NCI-H2196 (cell line): ENCODE measurements at regions not wholly inside any gene's neighbourhood (a gene's known extent, or its start where the extent isn't known, plus 50 kb on each side); places are given as distances from the start of the nearest gene placed in this dataset.
"Not testable (repeated sequence)": the region's sequence is repeated elsewhere in the genome, so short reads cannot be mapped to it uniquely, and the experiment has no call there.

Source experiments
- DNase-seq: peaks from one replicate; lab custom pipeline; 2025; ENCODE audit not compliant: unreplicated experiment; lab: John Stamatoyannopoulos, UW

- no peak for DNase-seq
Measured at GRCh38 chr21:36246080-36246631, 73.8 kb upstream of the MORC3 start.

GRCh38 chr21:36247316-36248010, 72.5 kb upstream of the MORC3 start:
- DNase-seq, result no peak

GRCh38 chr21:36249576-36250422, 70.2 kb upstream of the MORC3 start:
- DNase-seq, result no peak

GRCh38 chr21:36250423-36251075, 69.4 kb upstream of the MORC3 start:
- no peak for DNase-seq

GRCh38 chr21:36254106-36254941, 65.7 kb upstream of the MORC3 start:
- no peak for DNase-seq

GRCh38 chr21:36255663-36256062, 64.3 kb upstream of the MORC3 start:
- DNase-seq, result no peak

GRCh38 chr21:36257657-36258056, 62.3 kb upstream of the MORC3 start:
- no peak for DNase-seq

GRCh38 chr21:36260030-36260787, 59.8 kb upstream of the MORC3 start:
- peak; percentile 72 for DNase-seq

- no peak for DNase-seq
Measured at GRCh38 chr21:36260802-36261201, 59.2 kb upstream of the MORC3 start.

- DNase-seq, result no peak
Measured at GRCh38 chr21:36261459-36261858, 58.5 kb upstream of the MORC3 start.

GRCh38 chr21:36263797-36264196, 56.2 kb upstream of the MORC3 start:
- DNase-seq, result no peak

- DNase-seq, result no peak
Measured at GRCh38 chr21:36265431-36265830, 54.6 kb upstream of the MORC3 start.

- DNase-seq, result not testable (repeated sequence)
Measured at GRCh38 chr21:36267828-36268227, 52.2 kb upstream of the MORC3 start.

- not testable (repeated sequence) for DNase-seq
Measured at GRCh38 chr21:36268264-36268663, 51.7 kb upstream of the MORC3 start.
